ENCODE measurements at regions not wholly inside any gene's neighbourhood (a gene's known extent, or its start where the extent isn't known, plus 50 kb on each side); places are given as distances from the start of the nearest gene placed in this dataset.
"Not testable (repeated sequence)": the region's sequence is repeated elsewhere in the genome, so short reads cannot be mapped to it uniquely, and the experiment has no call there.

- not testable (repeated sequence) for H3K36me3 ChIP-seq; H3K27me3 ChIP-seq (ENCODE audit: insufficient read depth, low read depth, severe bottlenecking); H3K4me3 ChIP-seq (ENCODE audit: low read depth, low read length); H3K9me3 ChIP-seq (ENCODE audit: severe bottlenecking); H3K27ac ChIP-seq; DNase-seq
- TF ChIP-seq CTCF (IDR thresholded peaks at IDR 0.05; ENCODE audit: low read depth, low read length): peak; percentile 25; the same call in 1 of the 2 replicates
Observed at GRCh38 chr1:850318-850717, 73.4 kb upstream of the SAMD11 start.

GRCh38 chr1:851398-851797 lies 72.3 kb upstream of the SAMD11 start:
- DNase-seq; H3K27ac ChIP-seq; H3K4me3 ChIP-seq (ENCODE audit: low read depth, low read length); H3K36me3 ChIP-seq; H3K27me3 ChIP-seq (ENCODE audit: insufficient read depth, low read depth, severe bottlenecking); H3K9me3 ChIP-seq (ENCODE audit: severe bottlenecking): not testable (repeated sequence)

- H3K27ac ChIP-seq; H3K36me3 ChIP-seq; H3K9me3 ChIP-seq (ENCODE audit: severe bottlenecking); DNase-seq; H3K4me3 ChIP-seq (ENCODE audit: low read depth, low read length); H3K27me3 ChIP-seq (ENCODE audit: insufficient read depth, low read depth, severe bottlenecking): not testable (repeated sequence)
Observed at GRCh38 chr1:851841-852240, 71.9 kb upstream of the SAMD11 start.

GRCh38 chr1:855202-855981 lies 68.3 kb upstream of the SAMD11 start:
- H3K9me3 ChIP-seq (ENCODE audit: severe bottlenecking); H3K4me3 ChIP-seq (ENCODE audit: low read depth, low read length); H3K36me3 ChIP-seq; H3K27ac ChIP-seq; DNase-seq; H3K27me3 ChIP-seq (ENCODE audit: insufficient read depth, low read depth, severe bottlenecking): not testable (repeated sequence)

- not testable (repeated sequence) for H3K27me3 ChIP-seq (ENCODE audit: insufficient read depth, low read depth, severe bottlenecking); H3K4me3 ChIP-seq (ENCODE audit: low read depth, low read length); DNase-seq; H3K27ac ChIP-seq; H3K36me3 ChIP-seq; H3K9me3 ChIP-seq (ENCODE audit: severe bottlenecking)
Observed at GRCh38 chr1:856541-857057, 67.1 kb upstream of the SAMD11 start.

- not testable (repeated sequence) for H3K36me3 ChIP-seq; DNase-seq; H3K9me3 ChIP-seq (ENCODE audit: severe bottlenecking); H3K4me3 ChIP-seq (ENCODE audit: low read depth, low read length); H3K27me3 ChIP-seq (ENCODE audit: insufficient read depth, low read depth, severe bottlenecking)
- H3K27ac ChIP-seq: peak overlapping the region; percentile 46; the same call in 1 of the 2 replicates
Observed at GRCh38 chr1:857926-858648, 65.6 kb upstream of the SAMD11 start.

- not testable (repeated sequence) for DNase-seq; H3K36me3 ChIP-seq; H3K27me3 ChIP-seq (ENCODE audit: insufficient read depth, low read depth, severe bottlenecking); H3K27ac ChIP-seq; H3K9me3 ChIP-seq (ENCODE audit: severe bottlenecking)
- 0 out of 2 replicates have a peak overlapping the region, but pooled peaks have one; percentile 19 for H3K4me3 ChIP-seq (ENCODE audit: low read depth, low read length)
Observed at GRCh38 chr1:858649-859041, 65.1 kb upstream of the SAMD11 start.

GRCh38 chr1:860941-861340 lies 62.8 kb upstream of the SAMD11 start:
- H3K9me3 ChIP-seq (ENCODE audit: severe bottlenecking); H3K27me3 ChIP-seq (ENCODE audit: insufficient read depth, low read depth, severe bottlenecking); DNase-seq; H3K36me3 ChIP-seq; H3K4me3 ChIP-seq (ENCODE audit: low read depth, low read length): not testable (repeated sequence)
- peak overlapping the region; percentile 54 for H3K27ac ChIP-seq

GRCh38 chr1:861714-862113 lies 62.0 kb upstream of the SAMD11 start:
- Histone ChIP-seq H3K27ac (no peak overlapping the region), H3K9me3 (ENCODE audit: severe bottlenecking) (no peaks in the 10 kb centered on the region), H3K36me3 (no peaks in the 10 kb centered on the region), H3K27me3 (ENCODE audit: insufficient read depth, low read depth, severe bottlenecking) (no peaks in the 10 kb centered on the region), H3K4me3 (ENCODE audit: low read depth, low read length) (no peak overlapping the region)
- TF ChIP-seq CTCF (IDR thresholded peaks at IDR 0.05; ENCODE audit: low read depth, low read length): no peak
- DNase-seq: no peak

GRCh38 chr1:862601-863000 lies 61.1 kb upstream of the SAMD11 start:
- H3K27ac ChIP-seq; H3K36me3 ChIP-seq; H3K4me3 ChIP-seq (ENCODE audit: low read depth, low read length); DNase-seq; H3K27me3 ChIP-seq (ENCODE audit: insufficient read depth, low read depth, severe bottlenecking); H3K9me3 ChIP-seq (ENCODE audit: severe bottlenecking): not testable (repeated sequence)

GRCh38 chr1:865633-866032 lies 58.1 kb upstream of the SAMD11 start:
- H3K36me3 ChIP-seq; H3K27me3 ChIP-seq (ENCODE audit: insufficient read depth, low read depth, severe bottlenecking); H3K9me3 ChIP-seq (ENCODE audit: severe bottlenecking); H3K27ac ChIP-seq; DNase-seq; H3K4me3 ChIP-seq (ENCODE audit: low read depth, low read length): not testable (repeated sequence)
